ENCODE measurements at regions not wholly inside any gene's neighbourhood (a gene's known extent, or its start where the extent isn't known, plus 50 kb on each side); places are given as distances from the start of the nearest gene placed in this dataset.

GRCh38 chr2:145812165-145812554, 1292.2 kb upstream of the ZEB2 start:
- H3K27ac Mint-ChIP-seq = no peak overlapping the region
- H3K9me3 Mint-ChIP-seq = no peaks in the 10 kb centered on the region
- no peak for DNase-seq
- H3K4me3 Mint-ChIP-seq = no peak overlapping the region
- H3K36me3 Mint-ChIP-seq (ENCODE audit: low read depth) = no peaks in the 10 kb centered on the region
- intact Hi-C loops (cut with micrococcal nuclease) = no loop called here
- H3K4me1 Mint-ChIP-seq = no peaks in the 10 kb centered on the region
- H3K27me3 Mint-ChIP-seq = no peaks in the 10 kb centered on the region

DNA sequence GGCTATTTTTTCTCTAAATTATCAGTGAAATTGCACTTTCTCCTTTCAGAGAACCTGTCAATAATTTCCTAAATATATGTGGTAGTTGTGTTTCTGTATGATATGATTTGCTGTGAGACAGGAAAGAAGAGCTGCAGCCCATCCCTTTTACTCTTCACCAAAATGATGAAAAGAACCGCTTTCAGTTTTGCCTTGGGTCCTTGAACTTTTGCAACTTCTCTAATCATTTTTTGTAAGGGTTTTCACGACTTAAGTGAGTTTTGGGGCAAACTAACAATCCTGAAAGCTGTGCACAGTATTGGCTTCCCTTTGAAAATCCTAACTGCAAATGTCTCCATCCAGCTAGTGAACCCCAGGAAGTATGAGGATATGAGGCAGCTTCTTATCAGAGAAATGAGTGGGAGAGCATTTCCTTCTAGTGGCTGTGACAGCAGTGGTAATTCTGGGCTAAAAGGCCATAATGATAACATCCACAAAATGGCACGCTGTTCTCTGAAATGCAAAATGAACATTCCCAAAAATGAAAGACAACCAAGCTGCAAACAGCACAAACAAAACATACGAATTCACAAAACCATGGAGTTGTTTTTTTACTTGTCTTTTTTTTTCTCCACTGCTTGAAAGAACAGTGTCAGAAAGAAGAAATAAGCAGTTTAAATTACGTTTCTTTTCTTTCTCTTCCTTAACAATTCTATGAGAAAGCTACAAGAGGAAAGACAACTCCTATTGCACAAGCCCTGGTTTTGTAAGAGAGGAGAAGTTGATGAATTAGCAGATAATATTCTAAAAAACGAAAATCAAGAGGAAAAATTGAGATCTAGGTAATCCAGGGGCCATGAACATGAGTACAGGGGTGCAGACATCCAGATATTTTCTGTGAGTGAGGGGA, 1291.6 kb upstream of the ZEB2 start:
- H3K27me3 Mint-ChIP-seq = no peaks in the 10 kb centered on the region
- H3K27ac Mint-ChIP-seq = no peak overlapping the region
- no peaks in the 10 kb centered on the region for H3K9me3 Mint-ChIP-seq

DNA sequence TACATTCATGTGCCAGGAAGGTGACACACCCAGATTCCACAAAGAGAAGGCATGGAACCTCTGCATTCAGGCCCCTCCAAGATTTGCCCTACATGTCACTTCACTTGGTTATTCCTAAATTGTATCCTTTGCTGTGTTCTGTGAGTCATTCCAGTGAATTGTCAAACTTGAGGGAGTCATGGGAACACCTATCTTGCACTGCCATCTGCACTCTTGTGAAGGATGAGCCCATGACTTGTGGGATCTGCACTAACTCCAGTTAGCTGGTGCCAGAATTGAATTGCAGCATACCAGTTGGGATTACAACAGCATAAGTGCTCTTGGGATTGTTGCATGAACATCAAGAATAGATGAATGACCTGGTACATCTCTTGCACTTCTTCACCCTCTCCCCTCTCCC, 1288.0 kb upstream of the ZEB2 start:
- Mint-ChIP-seq H3K9me3 (no peaks in the 10 kb centered on the region), H3K4me1 (no peaks in the 10 kb centered on the region), H3K27ac (no peak overlapping the region), H3K36me3 (ENCODE audit: low read depth) (no peaks in the 10 kb centered on the region), H3K4me3 (no peak overlapping the region), H3K27me3 (no peaks in the 10 kb centered on the region)
- intact Hi-C loops (cut with micrococcal nuclease) = no loop called here
- no peak for DNase-seq

More for the DNA sequence above, 1291.6 kb upstream of the ZEB2 start:
- intact Hi-C loops (cut with micrococcal nuclease) = no loop called here
- no peak overlapping the region for H3K4me3 Mint-ChIP-seq
- no peaks in the 10 kb centered on the region for H3K4me1 Mint-ChIP-seq
- no peak for DNase-seq
- H3K36me3 Mint-ChIP-seq (ENCODE audit: low read depth) = no peaks in the 10 kb centered on the region

GRCh38 chr2:145807554-145807953, 1287.6 kb upstream of the ZEB2 start:
- no peak for DNase-seq
- intact Hi-C loops (cut with micrococcal nuclease) = no loop called here
- Mint-ChIP-seq H3K36me3 (ENCODE audit: low read depth) (no peaks in the 10 kb centered on the region), H3K4me1 (no peaks in the 10 kb centered on the region), H3K27me3 (no peaks in the 10 kb centered on the region), H3K9me3 (no peaks in the 10 kb centered on the region), H3K27ac (no peak overlapping the region), H3K4me3 (no peak overlapping the region)

DNA sequence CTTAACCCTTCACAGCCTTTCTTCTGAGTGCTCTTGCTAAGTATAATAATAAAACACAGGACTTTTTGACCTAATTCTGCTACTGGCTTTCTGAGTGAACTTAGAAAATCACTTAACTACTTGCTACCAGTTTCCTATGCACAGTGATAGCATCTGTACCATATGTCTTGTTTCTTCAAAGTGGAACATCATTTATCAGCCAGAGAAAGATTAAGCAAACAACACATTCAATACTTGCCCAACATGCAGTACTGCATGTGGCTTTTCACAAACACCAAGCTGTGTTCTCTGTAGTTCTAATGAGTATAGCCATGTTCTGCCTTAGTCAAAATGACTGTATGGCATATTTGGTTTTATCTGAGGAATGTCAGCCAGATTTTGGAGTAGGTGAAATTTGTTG, 1286.6 kb upstream of the ZEB2 start:
- Mint-ChIP-seq H3K36me3 (ENCODE audit: low read depth) (no peaks in the 10 kb centered on the region), H3K4me1 (no peaks in the 10 kb centered on the region), H3K4me3 (no peak overlapping the region), H3K9me3 (no peaks in the 10 kb centered on the region), H3K27me3 (no peaks in the 10 kb centered on the region), H3K27ac (no peak overlapping the region)
- no peak for DNase-seq
- intact Hi-C loops (cut with micrococcal nuclease) = no loop called here

GRCh38 chr2:145802133-145802532, 1282.2 kb upstream of the ZEB2 start:
- Mint-ChIP-seq H3K36me3 (ENCODE audit: low read depth) (no peaks in the 10 kb centered on the region), H3K4me3 (no peak overlapping the region), H3K27ac (no peak overlapping the region), H3K9me3 (no peaks in the 10 kb centered on the region), H3K4me1 (no peaks in the 10 kb centered on the region), H3K27me3 (no peaks in the 10 kb centered on the region)
- DNase-seq = no peak
- intact Hi-C loops (cut with micrococcal nuclease) = no loop called here

- Mint-ChIP-seq H3K9me3 (no peaks in the 10 kb centered on the region), H3K4me1 (no peaks in the 10 kb centered on the region), H3K36me3 (ENCODE audit: low read depth) (no peaks in the 10 kb centered on the region), H3K27ac (no peak overlapping the region), H3K4me3 (no peak overlapping the region), H3K27me3 (no peaks in the 10 kb centered on the region)
- intact Hi-C loops (cut with micrococcal nuclease) = no loop called here
- DNase-seq = no peak
These were observed 1281.3 kb upstream of the ZEB2 start for GRCh38 chr2:145801210-145801609.

- Mint-ChIP-seq H3K36me3 (ENCODE audit: low read depth) (no peaks in the 10 kb centered on the region), H3K27me3 (no peaks in the 10 kb centered on the region), H3K27ac (no peak overlapping the region), H3K4me1 (no peaks in the 10 kb centered on the region), H3K4me3 (no peak overlapping the region), H3K9me3 (no peaks in the 10 kb centered on the region)
- no peak for DNase-seq
- intact Hi-C loops (cut with micrococcal nuclease) = no loop called here
These were observed 1280.5 kb upstream of the ZEB2 start for GRCh38 chr2:145800151-145801091.

GRCh38 chr2:145799595-145800108, 1279.7 kb upstream of the ZEB2 start:
- no peaks in the 10 kb centered on the region for H3K4me1 Mint-ChIP-seq
- intact Hi-C loops (cut with micrococcal nuclease) = no loop called here
- H3K4me3 Mint-ChIP-seq = no peak overlapping the region
- no peaks in the 10 kb centered on the region for H3K36me3 Mint-ChIP-seq (ENCODE audit: low read depth)
- no peak overlapping the region for H3K27ac Mint-ChIP-seq
- no peak for DNase-seq
- no peaks in the 10 kb centered on the region for H3K27me3 Mint-ChIP-seq
- no peaks in the 10 kb centered on the region for H3K9me3 Mint-ChIP-seq

- H3K27ac Mint-ChIP-seq = no peak overlapping the region
- no peaks in the 10 kb centered on the region for H3K27me3 Mint-ChIP-seq
- no peaks in the 10 kb centered on the region for H3K4me1 Mint-ChIP-seq
- H3K36me3 Mint-ChIP-seq (ENCODE audit: low read depth) = no peaks in the 10 kb centered on the region
- no peaks in the 10 kb centered on the region for H3K9me3 Mint-ChIP-seq
- no peak for DNase-seq
- H3K4me3 Mint-ChIP-seq = no peak overlapping the region
- intact Hi-C loops (cut with micrococcal nuclease) = no loop called here
These were observed 1278.5 kb upstream of the ZEB2 start for GRCh38 chr2:145798419-145798818.

DNA sequence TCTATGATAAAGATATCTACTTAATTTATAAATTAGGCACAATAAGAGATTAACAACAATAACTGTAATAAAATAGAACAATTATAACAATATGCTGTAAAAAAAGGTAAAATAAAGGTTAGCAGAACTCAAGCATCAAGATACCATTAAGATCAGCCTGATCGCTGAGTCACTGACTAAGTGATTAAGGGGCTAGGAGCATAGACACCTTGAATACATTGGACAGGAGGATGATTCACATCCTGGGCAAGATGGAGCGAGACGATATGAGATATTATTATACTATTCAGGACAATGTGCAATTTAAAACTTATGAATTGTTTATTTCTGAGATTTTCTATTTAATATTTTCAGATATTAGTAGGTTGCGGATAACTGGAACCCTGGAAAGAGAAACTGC, 1277.8 kb upstream of the ZEB2 start:
- Mint-ChIP-seq H3K27me3 (no peaks in the 10 kb centered on the region), H3K9me3 (no peaks in the 10 kb centered on the region), H3K4me1 (no peaks in the 10 kb centered on the region), H3K27ac (no peak overlapping the region), H3K4me3 (no peak overlapping the region), H3K36me3 (ENCODE audit: low read depth) (no peaks in the 10 kb centered on the region)
- intact Hi-C loops (cut with micrococcal nuclease) = no loop called here
- no peak for DNase-seq

DNA sequence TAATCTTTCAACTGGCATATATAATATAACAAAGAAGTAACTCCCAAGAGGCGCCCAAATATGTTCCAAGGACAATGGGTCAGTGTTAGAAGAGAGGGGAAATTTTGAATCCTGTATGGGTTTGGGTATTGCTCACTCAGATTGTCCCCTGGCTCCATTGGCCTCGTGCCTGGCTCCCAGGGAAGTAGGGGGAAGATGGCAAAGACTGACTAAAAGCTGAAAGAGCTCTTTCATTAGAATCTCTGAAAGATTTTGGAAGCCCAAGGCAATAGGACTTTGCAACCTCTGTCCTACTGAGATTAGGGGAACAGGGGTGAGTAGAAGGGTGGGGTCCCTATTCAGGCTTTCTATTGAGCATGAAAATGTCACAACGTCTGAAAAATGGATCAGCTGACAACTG, 1272.8 kb upstream of the ZEB2 start:
- DNase-seq = no peak
- intact Hi-C loops (cut with micrococcal nuclease) = no loop called here
- Mint-ChIP-seq H3K27me3 (no peaks in the 10 kb centered on the region), H3K27ac (no peak overlapping the region), H3K4me1 (no peaks in the 10 kb centered on the region), H3K9me3 (no peaks in the 10 kb centered on the region), H3K4me3 (no peak overlapping the region), H3K36me3 (ENCODE audit: low read depth) (no peaks in the 10 kb centered on the region)

- Mint-ChIP-seq H3K4me3 (no peak overlapping the region), H3K9me3 (peaks cover 7% of the 10 kb centered on the region), H3K27me3 (no peaks in the 10 kb centered on the region), H3K4me1 (no peaks in the 10 kb centered on the region), H3K27ac (no peak overlapping the region), H3K36me3 (ENCODE audit: low read depth) (no peaks in the 10 kb centered on the region)
- no peak for DNase-seq
- intact Hi-C loops (cut with micrococcal nuclease) = no loop called here
These were observed 1269.7 kb upstream of the ZEB2 start for GRCh38 chr2:145789636-145790035.
